Ishikawa (cell line): ENCODE measurements at regions not wholly inside any gene's neighbourhood (a gene's known extent, or its start where the extent isn't known, plus 50 kb on each side); places are given as distances from the start of the nearest gene placed in this dataset.

Source experiments
- CREB1 ChIP-seq: IDR thresholded peaks from 2 replicates; pipeline ENCODE4 v1.6.1; 2012; ENCODE audit warnings: low read depth
- EP300 ChIP-seq: IDR thresholded peaks from 2 replicates; pipeline ENCODE4 v1.6.1; 2012; ENCODE audit warnings: borderline replicate concordance
- RAD21 ChIP-seq: IDR thresholded peaks from 2 replicates; pipeline ENCODE4 v1.6.1; 2012; ENCODE audit warnings: low read depth
- TEAD4 ChIP-seq: IDR thresholded peaks from 2 replicates; pipeline ENCODE4 v1.6.1; 2012
- USF1 ChIP-seq: IDR thresholded peaks from 2 replicates; pipeline ENCODE4 v1.6.1; 2012

DNA sequence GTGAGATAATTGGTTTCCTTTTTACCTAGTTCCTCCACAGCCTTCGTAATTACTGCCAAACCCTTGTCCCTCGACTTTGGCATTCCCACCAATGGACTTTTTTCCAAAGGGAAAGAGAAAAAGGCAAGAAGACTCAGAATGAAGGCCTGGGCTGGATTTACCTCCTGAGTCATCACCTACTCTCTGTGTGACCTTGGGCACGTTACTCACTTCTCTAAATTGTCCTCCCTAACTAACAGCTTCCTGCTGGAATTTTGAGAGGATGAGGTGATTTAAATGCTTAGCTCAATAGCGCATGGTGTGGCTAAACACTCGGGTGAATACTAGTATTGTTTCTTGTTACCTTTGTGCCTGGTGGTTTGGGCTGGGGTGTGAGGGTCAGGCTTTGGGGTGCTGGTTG lies 146.6 kb downstream of the DHX35 start:
- no peak for TF ChIP-seq TEAD4
- no peak for TF ChIP-seq EP300
- TF ChIP-seq RAD21: no peak
- TF ChIP-seq CREB1: no peak
- no peak for TF ChIP-seq USF1
